H1 (cell line): ENCODE measurements at regions not wholly inside any gene's neighbourhood (a gene's known extent, or its start where the extent isn't known, plus 50 kb on each side); places are given as distances from the start of the nearest gene placed in this dataset.

Source experiments
- CTCF ChIA-PET: fragments of 300-600 bp; sonication (Branson Sonifier 250); formaldehyde crosslinking; loops from one replicate; lab custom pipeline; 2021; ENCODE audit not compliant: partially characterized antibody; lab: Charles Lee
- POLR2A ChIA-PET: fragments of 300-600 bp; sonication (Branson Sonifier 250); formaldehyde crosslinking; loops from one replicate; lab custom pipeline; 2021; ENCODE audit warnings: inconsistent platforms; ENCODE audit not compliant: partially characterized antibody; lab: Charles Lee
- DNase-seq, 2 experiments: peaks; one replicate each; pipeline versions ENCODE4 v3.0.0 to v3.0.0-alpha.2; 2010 to 2022; ENCODE audit warnings: low spot score in 2 of 2, low read depth in 1 of 2, mixed read lengths in 1 of 2
- FAIRE-seq: peaks from 2 replicates; lab custom pipeline; 2011; peaks lifted over from hg19 to GRCh38; lab: Jason Lieb, UNC
- H2AFZ ChIP-seq: 2 replicates; pipeline ENCODE4 v1.8.1; 2012; ENCODE audit warnings: low read length, inconsistent platforms
- H2AK5ac ChIP-seq: 2 replicates; pipeline ENCODE4 v1.6.1; 2013; ENCODE audit warnings: low read depth, low read length
- H2BK120ac ChIP-seq: replicated peaks from 2 replicates; pipeline ENCODE3; 2013; ENCODE audit warnings: low read depth, low read length, inconsistent platforms
- H2BK12ac ChIP-seq: 2 replicates; pipeline ENCODE4 v1.6.1; 2013; ENCODE audit warnings: low read depth, low read length
- H2BK15ac ChIP-seq: 2 replicates; pipeline ENCODE4 v1.6.1; 2013; ENCODE audit warnings: low read length
- H2BK20ac ChIP-seq: 2 replicates; pipeline ENCODE4 v1.6.1; 2013; ENCODE audit warnings: low read length
- H2BK5ac ChIP-seq: 2 replicates; pipeline ENCODE4 v1.6.1; 2013; ENCODE audit warnings: low read depth, low read length
- H3K14ac ChIP-seq: 2 replicates; pipeline ENCODE4 v1.6.1; 2013; ENCODE audit warnings: inconsistent platforms; ENCODE audit not compliant: insufficient read length
- H3K18ac ChIP-seq: 2 replicates; pipeline ENCODE4 v1.6.1; 2013; ENCODE audit warnings: low read length; ENCODE audit errors: extremely low read depth
- H3K23ac ChIP-seq: 2 replicates; pipeline ENCODE4 v1.6.1; 2013; ENCODE audit warnings: inconsistent platforms; ENCODE audit not compliant: insufficient read length
- H3K23me2 ChIP-seq: 2 replicates; pipeline ENCODE4 v1.6.1; 2013; ENCODE audit warnings: low read depth, low read length
- H3K27ac ChIP-seq: 2 replicates; pipeline ENCODE4 v1.6.1; 2011; ENCODE audit warnings: low read depth, low read length, inconsistent platforms
- H3K27me3 ChIP-seq, 4 experiments: replicated peaks in 1 of 4; 1 replicate in 1 of 4; 2 replicates in 3 of 4; pipeline versions ENCODE4 v1.6.1 to v1.8.1; 2011 to 2013; ENCODE audit warnings: low read length in 3 of 4, mild to moderate bottlenecking in 3 of 4, inconsistent platforms in 2 of 4, mixed read lengths in 2 of 4, moderate library complexity in 1 of 4; ENCODE audit not compliant: control insufficient read depth in 3 of 4, insufficient read depth in 3 of 4; ENCODE audit errors: extremely low read depth in 1 of 4
- H3K36me3 ChIP-seq, 4 experiments: 2 replicates each; pipeline versions ENCODE4 v1.6.1 to v1.8.1; 2011 to 2013; ENCODE audit warnings: mild to moderate bottlenecking in 4 of 4, low read length in 3 of 4, moderate library complexity in 2 of 4, control low read depth in 1 of 4, inconsistent platforms in 1 of 4; ENCODE audit not compliant: insufficient read depth in 4 of 4, control insufficient read depth in 2 of 4
- H3K4ac ChIP-seq: replicated peaks from 2 replicates; pipeline ENCODE3; 2013; ENCODE audit warnings: low read length, low read depth, mixed read lengths, inconsistent platforms; ENCODE audit not compliant: insufficient read length
- H3K4me1 ChIP-seq, 4 experiments: replicated peaks in 1 of 4; 1 replicate in 1 of 4; 2 replicates in 3 of 4; pipeline versions ENCODE4 v1.6.1 to v1.8.1; 2011 to 2013; ENCODE audit warnings: low read length in 3 of 4, inconsistent platforms in 2 of 4, mixed read lengths in 1 of 4; ENCODE audit not compliant: insufficient read depth in 4 of 4, control insufficient read depth in 3 of 4
- H3K4me2 ChIP-seq, 2 experiments: 2 replicates each; pipeline versions ENCODE4 v1.6.1 to v1.8.1; 2011 to 2013; ENCODE audit warnings: low read depth in 2 of 2, low read length in 2 of 2, control low read depth in 1 of 2, inconsistent platforms in 1 of 2, mild to moderate bottlenecking in 1 of 2; ENCODE audit not compliant: insufficient read depth in 1 of 2
- H3K4me3 ChIP-seq, 4 experiments: fragments of 200-600, 300-600 bp in 1 of 4; sonication (generic), shearing (Covaris generic), sonication (Bioruptor Twin) in 1 of 4; 2 replicates each; pipeline versions ENCODE4 v1.5.1 to v1.8.1; 2011 to 2016; ENCODE audit warnings: low read length in 4 of 4, low read depth in 3 of 4, control low read depth in 2 of 4, inconsistent platforms in 2 of 4, mild to moderate bottlenecking in 2 of 4, mixed read lengths in 1 of 4, moderate library complexity in 1 of 4; ENCODE audit not compliant: insufficient read depth in 2 of 4; ENCODE audit errors: extremely low read depth in 1 of 4
- H3K56ac ChIP-seq: replicated peaks from 2 replicates; pipeline ENCODE3; 2013; ENCODE audit warnings: low read depth, mild to moderate bottlenecking, mixed read lengths, low read length, inconsistent platforms; ENCODE audit not compliant: insufficient read length
- H3K79me1 ChIP-seq: 2 replicates; pipeline ENCODE4 v1.6.1; 2013; ENCODE audit warnings: low read depth, low read length, control low read depth
- H3K79me2 ChIP-seq, 2 experiments: 2 replicates each; pipeline versions ENCODE4 v1.6.1 to v1.8.1; 2012 to 2013; ENCODE audit warnings: low read length in 2 of 2, mild to moderate bottlenecking in 2 of 2, inconsistent platforms in 1 of 2; ENCODE audit not compliant: insufficient read depth in 2 of 2, control insufficient read depth in 1 of 2
- H3K9ac ChIP-seq, 4 experiments: replicated peaks in 1 of 4; 1 replicate in 1 of 4; 2 replicates in 3 of 4; pipeline versions ENCODE4 v1.6.1 to v1.8.1; 2011 to 2013; ENCODE audit warnings: low read depth in 3 of 4, low read length in 3 of 4, control low read depth in 2 of 4, mild to moderate bottlenecking in 2 of 4, moderate library complexity in 2 of 4, inconsistent platforms in 1 of 4; ENCODE audit errors: extremely low read depth in 1 of 4
- H3K9me3 ChIP-seq, 2 experiments: 2 replicates each; pipeline versions ENCODE4 v1.6.1 to v1.8.1; 2012 to 2013; ENCODE audit warnings: mild to moderate bottlenecking in 2 of 2, moderate library complexity in 2 of 2, control low read depth in 1 of 2, inconsistent platforms in 1 of 2, low read depth in 1 of 2, low read length in 1 of 2, mixed read lengths in 1 of 2; ENCODE audit not compliant: insufficient read depth in 2 of 2
- H4K20me1 ChIP-seq, 2 experiments: replicated peaks in 1 of 2; 2 replicates each; pipeline versions ENCODE3 to v1.8.1; 2011 to 2013; ENCODE audit warnings: inconsistent platforms in 2 of 2, low read length in 2 of 2, mild to moderate bottlenecking in 1 of 2; ENCODE audit not compliant: insufficient read depth in 2 of 2, control insufficient read depth in 1 of 2
- H4K5ac ChIP-seq: 2 replicates; pipeline ENCODE4 v1.6.1; 2013; ENCODE audit warnings: low read length, low read depth, mixed read lengths, inconsistent platforms; ENCODE audit not compliant: insufficient read length
- H4K8ac ChIP-seq: 2 replicates; pipeline ENCODE4 v1.8.0; 2013; ENCODE audit warnings: mild to moderate bottlenecking, moderate library complexity, low read length, inconsistent platforms; ENCODE audit not compliant: insufficient read depth; ENCODE audit errors: extremely low read depth
- H4K91ac ChIP-seq: replicated peaks from 2 replicates; pipeline ENCODE3; 2013; ENCODE audit warnings: low read length, mixed read lengths, inconsistent platforms; ENCODE audit not compliant: insufficient read length
- ASH2L ChIP-seq: fragments of 200-600, 300-600 bp; sonication (generic); IDR thresholded peaks from one replicate; pipeline ENCODE4 v1.7.1; 2017; ENCODE audit warnings: low read length
- CBX8 ChIP-seq: fragments of 300-800, 300-1000 bp; sonication (generic); IDR thresholded peaks from 2 replicates; pipeline ENCODE4 v1.7.1; 2016; ENCODE audit warnings: low read depth, low read length, borderline replicate concordance
- MAX ChIP-seq: IDR thresholded peaks from 2 replicates; pipeline ENCODE4 v1.6.1; 2012; ENCODE audit warnings: inconsistent platforms
- WGBS, 2 experiments: shearing (Covaris generic) in 1 of 2; methylation state at CpG; one replicate each; pipeline versions ENCODE4 v1.1.6 to v1.1.7; 2013 to 2015; ENCODE audit warnings: low lambda C conversion rate in 2 of 2, mixed read lengths in 2 of 2, inconsistent platforms in 1 of 2, low coverage in 1 of 2, missing lambda C conversion rate in 1 of 2; ENCODE audit not compliant: insufficient replicate concordance in 2 of 2, insufficient coverage in 1 of 2, insufficient read length in 1 of 2; ENCODE audit errors: extremely low coverage in 1 of 2, missing lambda C conversion rate in 1 of 2; 5-methylcytosine and 5-hydroxymethylcytosine counted together

GRCh38 chr16:80480664-80481063 is 60.1 kb upstream of the DYNLRB2 start:
- H3K79me1 ChIP-seq: no peaks in the 10 kb centered on the region
- FAIRE-seq (no peak), DNase-seq (no peak)
- no peak overlapping the region for H2BK12ac ChIP-seq
- no peak overlapping the region for H3K4me2 ChIP-seq
- H3K36me3 ChIP-seq: no peaks in the 10 kb centered on the region
- 84% methylated on average over 4 of the region's 4 CpGs; no CpG with 5 or more reads in 1 of the 2 experiments for WGBS, 2 experiments
- H3K27me3 ChIP-seq: no peaks in the 10 kb centered on the region
- H2AFZ ChIP-seq: no peak overlapping the region
- no peaks in the 10 kb centered on the region for H3K79me2 ChIP-seq
- no peak overlapping the region for H2AK5ac ChIP-seq
- H3K9ac ChIP-seq: no peak overlapping the region
- ChIA-PET POLR2A (no interaction called here), CTCF (no interaction called here)
- H3K23ac ChIP-seq: no peak overlapping the region
- H2BK15ac ChIP-seq: no peak overlapping the region
- H4K91ac ChIP-seq: no peak overlapping the region
- H3K27ac ChIP-seq: no peak overlapping the region
- H2BK5ac ChIP-seq: no peak overlapping the region
- no peak overlapping the region for H3K18ac ChIP-seq
- no peak overlapping the region for H2BK120ac ChIP-seq
- no peak overlapping the region for H2BK20ac ChIP-seq
- H3K9me3 ChIP-seq: no peaks in the 10 kb centered on the region
- no peak overlapping the region for H3K4ac ChIP-seq
- no peaks in the 10 kb centered on the region for H4K20me1 ChIP-seq
- no peak overlapping the region for H3K4me3 ChIP-seq
- H3K56ac ChIP-seq: no peak overlapping the region
- H4K8ac ChIP-seq: no peak overlapping the region
- no peak overlapping the region for H4K5ac ChIP-seq
- H3K14ac ChIP-seq: no peak overlapping the region
- no peaks in the 10 kb centered on the region for H3K23me2 ChIP-seq
- H3K4me1 ChIP-seq: no peaks in the 10 kb centered on the region
- TF ChIP-seq MAX (no peak), ASH2L (no peak), CBX8 (no peak)
